Activated CD4-positive, CD25-positive, alpha-beta regulatory T cell treated with anti-CD3 and anti-CD28 coated beads, Interleukin-2, amount 50 U/mL, for 72 hours (primary cell): ENCODE measurements at regions not wholly inside any gene's neighbourhood (a gene's known extent, or its start where the extent isn't known, plus 50 kb on each side); places are given as distances from the start of the nearest gene placed in this dataset.

ENCODE experiments used
- DNase-seq: peaks from one replicate; pipeline ENCODE4 v3.0.0; 2021

DNA sequence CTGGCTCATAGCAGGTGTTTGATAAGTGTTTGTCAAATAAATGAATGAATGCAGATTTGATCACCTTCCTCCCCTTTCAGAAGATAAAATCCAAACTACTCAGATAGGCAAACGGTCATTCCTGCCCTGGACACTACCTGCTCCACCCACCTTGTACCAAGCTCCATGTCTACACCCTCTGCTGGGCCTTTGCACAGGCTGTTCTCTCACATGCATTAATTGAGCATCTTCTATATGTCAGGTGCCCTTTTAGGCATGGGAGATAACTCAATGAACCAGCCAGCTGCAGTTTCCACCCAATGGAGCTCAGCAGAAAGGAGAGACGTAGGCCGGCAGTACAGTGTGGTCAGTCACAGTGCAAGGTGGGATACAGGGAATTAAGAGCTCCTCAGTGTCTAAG is 102.3 kb upstream of the CPEB4 start:
- DNase-seq = no peak

DNA sequence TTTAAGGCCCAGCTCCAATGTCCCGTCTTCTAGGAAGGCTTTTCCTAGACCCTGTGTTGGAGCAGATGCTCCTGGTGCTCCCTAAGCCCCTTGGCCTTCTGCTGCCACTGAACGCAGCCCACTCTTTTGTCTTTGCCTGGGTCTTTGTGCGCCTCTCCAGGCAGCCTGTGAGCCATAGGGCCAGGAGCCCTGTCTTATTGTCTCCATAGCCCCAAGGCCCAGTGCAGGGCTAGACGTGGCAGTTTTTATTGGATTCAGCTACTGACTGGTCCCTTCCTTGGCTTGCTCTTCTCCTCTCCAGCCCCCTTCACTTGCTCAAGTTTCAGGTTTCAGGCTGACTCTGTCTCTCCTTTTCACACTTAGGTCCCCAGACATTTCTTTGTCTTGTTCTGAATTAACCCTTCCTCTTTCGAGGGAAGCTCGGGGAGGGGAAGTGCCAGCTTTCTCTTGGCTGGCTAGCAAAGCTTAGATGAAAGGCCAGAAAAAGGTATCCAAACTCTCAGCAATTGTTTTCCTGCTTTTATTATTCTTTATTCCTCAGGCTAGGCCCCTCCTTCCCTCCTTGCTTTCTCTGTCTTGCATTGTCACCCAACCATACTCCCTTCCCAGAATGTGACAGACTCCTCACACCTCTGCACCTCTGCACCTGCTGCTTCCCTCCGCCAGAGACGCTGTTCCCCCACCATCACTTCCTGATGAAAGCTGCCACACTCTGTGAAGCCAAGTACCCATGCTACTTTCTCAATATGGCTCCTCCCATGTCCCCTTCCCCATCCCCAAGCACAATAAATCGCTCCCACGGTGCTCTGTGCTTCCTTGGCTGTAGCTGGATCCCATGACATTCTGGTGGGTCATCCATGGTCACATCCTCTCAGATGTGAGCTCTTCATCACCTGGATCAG is 101.6 kb upstream of the CPEB4 start:
- DNase-seq = no peak

DNA sequence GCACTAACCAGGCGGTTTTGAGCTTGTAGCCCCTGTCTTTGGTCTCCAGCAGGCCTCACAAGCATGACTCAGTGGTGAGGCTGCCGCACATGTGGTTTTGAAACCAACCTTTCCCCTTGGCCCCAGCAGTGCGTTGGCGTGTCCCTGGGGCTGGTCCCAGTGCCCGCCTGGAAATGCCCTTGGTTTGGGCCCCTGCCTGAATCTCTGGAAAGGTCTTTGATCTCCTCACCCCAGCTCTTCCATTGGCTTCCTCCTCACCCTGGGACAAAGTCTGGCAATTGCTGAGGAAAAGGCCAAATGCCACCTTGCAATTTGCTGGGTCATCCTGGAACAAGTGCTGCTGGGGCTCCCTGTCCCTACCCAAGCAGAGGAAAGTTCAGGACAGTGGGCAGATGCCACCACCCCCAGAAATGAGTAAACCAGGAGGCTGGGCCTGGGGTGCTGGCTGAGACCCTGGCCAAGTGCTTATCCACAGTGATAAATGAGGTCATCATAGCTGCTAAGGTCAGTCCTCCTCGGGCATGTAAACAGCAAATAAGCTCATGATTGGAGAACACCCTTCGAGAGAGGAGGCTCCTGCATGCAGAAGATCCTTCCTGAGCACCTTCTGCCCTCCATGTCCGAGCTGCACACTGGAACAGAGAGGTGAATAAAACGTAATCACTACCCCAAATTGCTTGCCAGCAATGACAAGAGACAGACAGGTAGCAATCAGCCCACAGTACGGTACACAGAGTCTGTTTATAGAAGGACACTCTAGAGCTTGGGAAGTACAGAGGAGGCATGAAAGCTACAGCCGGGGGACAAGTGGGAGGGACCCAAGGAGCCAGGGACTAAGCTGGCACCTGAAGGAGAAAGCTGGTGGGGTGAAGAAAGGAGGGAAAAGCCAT is 98.9 kb upstream of the CPEB4 start:
- no peak for DNase-seq

DNA sequence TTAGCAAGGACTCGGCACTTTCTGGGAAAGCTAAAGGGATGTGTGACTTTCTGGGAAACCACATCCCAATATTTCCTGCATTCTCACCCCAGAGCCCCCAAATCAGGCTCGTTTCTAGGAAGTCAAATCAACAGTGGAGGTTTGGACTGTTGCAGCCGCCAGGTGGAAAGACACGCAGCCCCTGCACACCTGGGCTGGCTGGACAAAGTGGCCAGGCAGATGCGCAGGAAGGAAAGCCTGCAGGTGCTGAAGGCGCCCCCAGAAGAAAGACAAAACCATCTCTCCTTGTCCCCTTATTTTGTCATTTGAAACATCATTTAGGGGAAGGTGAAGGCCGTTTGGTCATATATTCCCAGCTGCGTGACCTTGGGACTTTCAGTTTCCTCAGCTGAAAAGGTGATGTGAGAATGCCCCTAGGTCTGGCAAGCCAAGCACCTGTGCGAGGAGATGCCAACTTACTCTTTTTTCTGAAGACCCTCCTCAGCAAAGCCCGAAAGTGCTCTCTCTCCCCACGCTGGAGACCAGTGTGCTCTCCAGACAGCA is 97.9 kb upstream of the CPEB4 start:
- DNase-seq = no peak

DNA sequence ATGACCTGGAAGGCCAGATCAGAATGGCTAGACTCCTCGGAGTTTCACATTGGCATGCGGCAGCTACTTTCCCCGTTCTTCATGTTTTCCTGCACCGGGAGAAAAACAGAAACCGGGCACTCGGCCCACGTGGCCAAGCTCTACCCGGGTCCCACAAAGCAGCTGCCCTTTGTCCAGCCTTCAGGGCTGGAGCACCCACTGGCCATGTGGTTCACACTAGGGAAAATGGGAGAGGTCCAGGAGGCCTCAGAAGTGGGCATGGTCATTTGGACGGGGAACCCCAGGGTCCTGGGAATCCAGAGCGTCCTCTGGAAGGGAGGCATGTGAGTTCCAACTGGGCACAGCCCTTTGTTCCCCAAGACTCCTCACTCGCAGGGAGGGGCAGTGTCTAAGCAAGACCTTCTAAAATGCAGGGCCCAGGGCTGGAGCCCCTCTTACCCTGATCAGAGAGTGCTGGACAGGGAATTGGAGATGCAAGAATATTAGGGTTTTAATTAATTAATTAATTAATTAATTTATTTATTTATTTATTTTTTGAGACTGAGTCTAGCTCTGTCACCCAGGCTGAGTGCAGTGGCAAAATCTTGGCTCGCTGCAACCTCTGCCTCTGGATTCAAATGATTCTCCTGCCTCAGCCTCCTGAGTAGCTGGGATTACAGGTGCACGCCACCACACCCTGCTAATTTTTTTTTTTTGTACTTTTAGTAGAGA is 97.2 kb upstream of the CPEB4 start:
- no peak for DNase-seq

DNA sequence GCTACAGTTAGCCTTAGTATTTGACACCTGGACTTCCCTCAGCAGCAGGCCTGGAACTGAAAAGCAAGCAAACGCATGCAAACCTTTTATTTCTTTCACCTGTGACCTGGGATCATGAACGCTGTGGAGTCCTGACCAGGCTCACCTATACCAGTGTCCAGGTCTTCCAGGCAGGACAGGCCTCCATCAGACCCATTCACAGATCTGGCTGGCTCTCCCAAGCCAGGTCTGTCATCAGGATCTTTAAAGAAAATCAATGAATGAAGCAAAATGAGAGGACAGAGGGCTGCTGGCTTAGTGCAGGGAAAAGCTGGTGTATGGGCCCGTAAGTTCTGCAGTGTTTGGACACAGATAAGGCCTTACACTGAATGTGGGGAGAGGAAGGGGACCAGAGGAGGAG is 96.3 kb upstream of the CPEB4 start:
- no peak for DNase-seq

DNA sequence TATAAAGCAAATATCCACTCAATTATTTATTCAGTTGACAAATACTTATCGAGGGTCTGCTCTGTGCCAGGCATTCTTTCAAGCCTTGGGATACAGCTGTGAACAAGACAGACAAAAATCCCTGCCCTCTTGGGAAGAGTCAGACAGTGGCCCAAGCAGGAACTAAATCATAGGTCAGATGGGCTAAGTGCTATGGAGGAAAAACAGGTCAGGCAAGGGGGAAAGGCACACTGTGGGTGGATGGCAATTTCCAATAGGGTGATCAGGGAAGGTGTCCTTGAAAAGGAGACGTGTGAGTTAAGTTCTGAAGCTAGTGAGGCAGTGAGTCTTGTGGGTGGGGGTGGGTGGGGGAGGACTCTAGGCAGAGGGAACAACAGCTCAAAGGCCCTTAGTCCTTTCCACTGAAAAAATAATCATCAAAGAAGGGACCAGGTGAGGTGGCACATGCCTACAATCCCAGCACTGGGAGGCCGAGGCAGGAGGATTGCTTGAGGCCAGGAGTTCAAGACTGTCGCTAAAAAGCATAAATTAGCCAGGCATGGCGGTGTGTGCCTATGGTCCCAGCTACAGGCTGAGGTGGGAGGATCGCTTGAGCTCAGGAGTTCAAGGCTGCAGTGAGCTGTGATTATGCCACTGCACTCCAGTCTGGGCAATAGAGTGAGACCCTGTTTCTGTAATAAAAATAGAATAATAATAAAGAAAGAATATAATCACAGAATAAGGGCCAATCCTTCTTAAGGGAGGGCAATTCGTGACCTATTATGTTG is 95.2 kb upstream of the CPEB4 start:
- no peak for DNase-seq

DNA sequence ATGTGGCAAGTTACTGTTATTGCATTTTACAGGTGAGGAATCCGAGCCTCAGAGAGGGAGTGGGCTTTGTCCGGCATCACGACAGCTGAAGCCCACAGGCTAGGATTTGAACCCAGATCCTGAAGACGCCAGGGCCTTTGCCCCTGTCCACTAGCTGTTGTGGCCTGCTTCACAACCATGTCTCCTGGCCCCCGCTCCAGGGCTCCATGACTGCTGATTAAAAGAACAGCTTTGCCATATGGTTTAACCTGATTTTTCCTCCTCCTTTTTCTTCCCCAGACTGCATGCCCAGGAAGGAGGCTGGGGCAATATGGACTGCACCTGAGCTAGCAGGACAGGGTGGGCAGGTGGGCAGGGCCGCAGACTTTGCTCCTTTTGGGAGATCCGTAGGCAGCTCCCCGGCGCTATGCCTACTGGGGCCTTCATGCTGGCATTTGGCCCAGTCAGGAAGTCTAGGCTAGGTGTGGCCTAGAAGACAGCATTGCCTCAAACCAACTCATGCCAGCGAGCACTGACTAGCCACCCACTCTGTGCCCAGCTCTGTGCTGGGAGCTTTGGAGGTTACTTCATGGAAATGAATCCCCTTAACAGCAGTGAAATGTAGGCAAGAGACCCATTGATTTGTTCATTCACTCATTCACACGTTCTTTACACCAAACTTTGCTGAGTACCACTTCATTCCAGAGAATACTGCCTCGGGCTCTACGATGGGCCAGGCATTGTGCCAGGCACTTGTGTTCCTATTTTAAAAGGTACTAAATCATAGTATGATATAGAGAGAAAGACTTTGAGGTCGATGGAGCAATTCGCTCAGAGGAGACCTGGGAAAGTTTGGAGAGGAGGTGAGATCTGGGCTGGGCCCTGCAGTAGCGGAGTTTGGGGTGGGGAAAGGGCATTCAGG is 94.3 kb upstream of the CPEB4 start:
- DNase-seq = no peak

DNA sequence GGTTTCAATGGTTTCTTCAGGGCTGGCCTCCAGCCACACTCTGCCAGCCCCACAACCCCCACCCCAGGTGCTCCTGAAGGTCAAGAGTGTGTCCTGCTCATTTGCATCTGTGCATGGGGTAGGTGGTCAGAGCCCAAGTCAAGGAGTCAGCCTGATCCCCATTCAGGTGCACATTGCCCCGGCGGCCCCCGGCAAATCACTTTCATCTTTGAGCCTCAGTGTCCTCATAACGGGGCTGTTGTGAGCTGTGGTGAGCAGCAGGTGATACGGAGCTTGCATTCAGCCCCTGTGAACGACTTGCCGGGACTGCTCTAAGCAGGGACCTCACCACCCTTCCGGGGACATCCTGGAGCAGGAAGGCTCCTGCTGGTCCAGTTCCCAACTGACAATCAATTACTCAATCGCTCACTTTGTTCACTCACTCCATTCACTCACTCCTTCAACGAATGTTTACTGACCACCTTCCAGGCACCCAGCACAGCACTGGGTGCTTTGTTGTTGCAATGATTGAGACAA is 93.2 kb upstream of the CPEB4 start:
- no peak for DNase-seq

DNA sequence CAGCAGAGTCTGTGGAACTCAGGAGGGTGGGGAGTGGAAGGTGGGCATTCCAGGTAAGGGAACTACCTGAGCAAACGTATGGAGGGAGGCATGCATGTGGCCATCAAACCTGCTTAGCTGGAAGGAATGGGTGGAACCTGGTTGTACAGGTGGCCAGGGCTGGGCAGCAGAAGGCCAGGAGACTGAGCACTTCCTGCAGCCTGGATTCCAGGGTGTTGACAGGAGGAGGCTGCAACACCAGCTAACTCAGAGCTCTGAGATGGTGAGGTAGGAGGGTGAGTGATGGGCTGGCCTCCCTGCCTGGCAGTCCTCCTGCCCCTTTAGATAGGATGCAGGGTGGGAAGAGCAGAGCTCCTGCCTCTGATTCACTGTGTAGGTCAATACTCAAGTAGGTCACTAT is 92.5 kb upstream of the CPEB4 start:
- no peak for DNase-seq

DNA sequence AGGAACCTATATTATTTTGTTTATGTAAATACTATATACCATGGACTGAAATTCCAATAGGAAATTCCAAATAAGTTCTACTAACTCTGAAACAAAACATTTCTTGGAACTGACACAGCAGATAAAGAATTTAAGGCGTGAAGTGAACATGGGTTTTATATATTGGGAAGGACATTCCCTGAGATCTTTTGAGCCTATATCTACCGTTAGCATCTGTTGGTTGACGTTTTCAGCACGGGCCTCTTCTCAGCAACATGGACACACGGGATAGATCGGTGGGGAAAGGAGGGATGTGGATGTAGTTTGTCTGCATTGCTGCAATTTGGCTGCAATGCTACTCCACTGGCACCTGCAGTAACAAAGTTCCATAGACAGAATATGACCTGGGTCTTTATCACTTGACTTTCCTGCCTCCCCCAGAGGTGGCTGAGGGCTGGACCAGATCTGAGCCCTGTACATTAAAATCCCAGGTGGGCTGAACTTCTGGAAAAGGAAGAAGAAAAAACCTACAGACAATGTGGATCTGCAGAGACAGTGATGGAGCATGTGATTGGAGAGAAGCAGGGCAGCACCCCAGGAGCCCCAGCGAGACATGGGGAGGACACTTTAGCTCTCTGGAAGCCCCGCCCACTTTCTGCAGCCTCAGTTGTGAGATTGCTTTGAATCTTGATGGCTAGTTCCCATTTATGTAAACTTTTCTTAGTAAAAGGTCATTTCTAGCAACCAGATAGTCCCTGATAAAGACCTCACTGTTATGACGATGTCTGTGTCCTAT is 91.2 kb upstream of the CPEB4 start:
- DNase-seq = no peak

DNA sequence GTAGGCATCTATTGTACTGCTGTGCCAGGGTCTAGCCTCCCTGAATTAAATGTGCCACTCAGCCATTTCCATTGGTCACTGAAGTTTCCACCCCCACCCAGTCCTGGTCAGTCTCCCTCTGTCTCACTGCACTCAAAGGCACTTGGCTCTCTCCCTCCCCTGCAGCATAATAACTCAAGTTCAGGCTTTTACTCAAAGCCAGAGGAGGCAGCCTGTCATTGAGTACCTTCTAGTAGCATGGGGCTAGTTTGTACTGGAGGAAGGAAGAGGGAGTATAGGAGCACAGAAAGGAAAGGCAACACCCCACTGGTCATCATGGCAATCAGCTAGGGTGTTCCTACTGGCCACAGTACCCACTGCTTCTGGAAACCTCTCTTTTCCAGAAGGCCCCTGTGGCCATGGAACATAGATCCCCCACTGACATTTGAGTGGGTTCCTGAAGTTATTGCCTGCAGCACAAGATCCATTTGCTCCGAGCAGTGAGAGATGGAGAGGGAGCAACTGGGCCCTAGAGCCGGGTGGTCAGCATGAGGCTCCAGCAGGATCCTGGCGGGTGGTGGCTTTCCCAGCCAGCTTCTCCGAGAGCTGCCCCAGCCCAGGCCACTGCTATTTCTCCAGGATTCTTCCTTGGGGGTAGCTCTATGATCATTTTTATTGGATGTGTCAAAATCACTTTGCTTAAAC is 89.9 kb upstream of the CPEB4 start:
- no peak for DNase-seq

DNA sequence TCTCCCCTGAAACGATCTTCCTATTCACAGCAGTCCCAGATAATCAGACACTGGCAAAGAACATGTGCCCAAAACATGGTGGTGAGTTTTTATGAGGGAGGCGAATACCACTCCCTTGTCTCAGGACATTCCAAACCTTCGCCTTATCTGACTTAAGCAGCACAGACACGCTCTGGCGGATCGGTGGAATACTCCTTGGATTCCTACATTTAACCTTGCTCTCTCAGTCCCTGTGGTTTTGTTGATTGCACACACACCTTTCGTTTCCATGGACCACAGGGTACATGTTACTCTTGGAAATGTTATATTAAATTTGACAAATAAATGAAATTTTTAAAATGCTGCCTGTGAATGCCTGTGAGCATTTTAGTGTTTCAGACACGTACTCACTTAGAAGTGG is 87.8 kb upstream of the CPEB4 start:
- no peak for DNase-seq

DNA sequence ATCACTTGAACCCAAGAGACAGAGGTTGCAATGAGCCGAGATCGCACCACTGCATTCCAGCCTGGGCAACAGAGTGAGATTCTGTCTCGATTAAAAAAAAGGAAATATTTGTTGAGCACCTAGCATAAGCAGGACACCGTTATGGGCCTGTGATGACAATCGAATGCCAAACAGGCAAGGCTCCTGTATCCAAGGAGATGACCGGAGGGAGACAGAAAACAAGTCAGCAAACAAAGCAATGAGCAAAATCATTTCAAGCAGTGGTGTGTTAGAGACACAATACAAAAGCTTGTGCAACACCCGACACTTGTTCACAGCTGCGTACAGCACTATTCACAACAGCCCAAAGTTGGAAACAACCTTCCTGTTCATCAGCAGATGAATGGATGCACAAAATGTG is 87.1 kb upstream of the CPEB4 start:
- no peak for DNase-seq

DNA sequence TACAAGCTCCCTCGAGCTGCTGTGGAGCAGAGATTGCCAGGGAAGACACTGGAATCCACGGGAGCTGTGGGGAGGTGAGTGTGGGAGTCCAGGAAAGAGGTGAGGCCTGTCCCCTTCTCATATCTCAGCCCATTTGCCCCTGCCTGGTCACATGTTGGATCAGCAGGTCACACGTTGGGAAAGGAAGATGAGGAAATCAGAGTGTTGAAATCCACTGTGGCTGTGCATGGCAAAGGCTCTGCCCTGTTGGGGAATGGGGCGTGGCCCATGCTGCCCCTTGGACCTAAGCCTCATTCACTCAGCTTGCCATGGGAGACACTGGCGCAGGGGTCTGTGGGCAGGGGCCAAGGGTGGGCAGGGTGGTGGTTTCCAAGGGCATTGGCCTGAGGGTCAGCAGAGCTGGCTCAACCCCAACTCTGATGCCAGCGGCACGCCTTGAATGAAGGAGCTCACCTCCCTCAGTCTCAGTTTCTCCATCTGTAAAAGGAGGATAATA is 85.4 kb upstream of the CPEB4 start:
- DNase-seq = no peak

DNA sequence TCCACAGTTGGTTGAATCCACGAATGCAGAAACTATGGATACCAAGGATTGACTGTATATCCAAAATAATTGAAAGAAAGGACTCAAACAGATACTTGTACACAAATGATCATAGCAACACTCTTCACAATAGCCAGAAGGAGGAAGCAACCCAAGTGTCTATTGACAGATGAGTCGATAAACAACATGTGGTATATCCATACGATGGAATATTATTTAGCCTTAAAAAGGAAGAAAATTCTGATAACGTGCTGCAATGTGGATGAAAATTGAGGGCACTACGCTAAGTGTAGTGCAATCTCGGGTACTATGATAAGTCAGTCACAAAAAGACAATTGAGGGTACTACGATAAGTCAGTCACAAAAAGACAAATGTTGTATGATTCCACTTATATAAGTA is 83.6 kb upstream of the CPEB4 start:
- DNase-seq = no peak

DNA sequence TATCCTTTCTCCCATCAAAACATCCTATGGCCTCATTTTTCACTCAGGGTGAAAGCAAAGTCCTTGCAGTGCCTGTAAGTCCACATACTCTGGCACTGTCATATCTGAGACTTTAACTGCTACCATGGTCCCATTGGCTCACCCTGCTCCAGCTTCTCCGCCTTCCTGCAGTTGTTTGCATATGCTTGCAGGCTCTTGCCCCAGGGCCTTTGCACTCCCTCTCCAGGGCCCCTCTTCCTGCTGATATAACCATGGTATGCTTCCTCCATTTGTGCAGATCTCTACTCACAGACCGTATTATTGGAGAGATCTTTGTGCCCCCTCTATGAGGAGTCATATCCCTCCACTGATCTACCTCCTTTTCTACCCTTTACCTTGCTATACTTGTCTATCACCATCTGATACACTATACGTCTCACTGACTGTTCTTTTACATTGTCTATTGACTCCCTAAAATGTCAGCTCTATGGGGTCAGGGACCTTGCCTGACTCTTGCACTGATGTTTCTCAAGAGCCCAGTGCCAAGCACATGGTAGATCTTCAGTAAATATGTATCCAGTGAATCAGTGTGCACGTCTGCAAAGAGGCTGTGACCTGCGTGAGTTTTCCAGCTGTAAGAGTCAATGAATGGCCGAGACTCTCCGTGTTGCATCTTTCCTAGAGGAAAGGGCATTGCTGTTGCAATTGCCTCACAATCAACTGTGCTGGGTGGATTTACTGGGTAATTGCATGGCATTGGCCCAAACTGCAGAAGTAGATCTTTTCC is 81.7 kb upstream of the CPEB4 start:
- no peak for DNase-seq

DNA sequence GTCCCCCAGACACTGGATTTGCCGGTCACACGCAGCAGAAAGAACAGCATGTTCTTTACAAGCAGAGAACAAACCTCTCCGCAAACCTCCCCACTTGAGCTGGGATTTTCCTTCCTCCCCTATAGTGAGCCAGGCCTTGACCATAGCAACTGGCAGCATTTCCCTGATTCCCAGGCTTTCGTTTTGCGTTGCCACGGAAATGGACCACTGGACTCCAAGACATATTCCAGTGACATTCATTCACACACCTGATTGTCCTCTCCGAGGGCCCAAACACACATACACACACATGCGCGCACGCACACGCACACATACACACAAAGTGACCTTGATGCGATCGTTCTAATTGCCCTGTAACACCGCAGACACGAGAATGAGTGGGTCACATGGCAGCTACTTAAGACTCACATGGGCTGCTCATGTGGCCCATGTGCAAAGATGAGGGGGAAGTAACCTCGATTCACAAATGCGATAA is 80.9 kb upstream of the CPEB4 start:
- no peak for DNase-seq
